Central memory CD4-positive, alpha-beta T cell (primary cell): ENCODE measurements at regions not wholly inside any gene's neighbourhood (a gene's known extent, or its start where the extent isn't known, plus 50 kb on each side); places are given as distances from the start of the nearest gene placed in this dataset.

Source experiments
- DNase-seq: peaks from one replicate; pipeline ENCODE4 v3.0.0; 2022

DNA sequence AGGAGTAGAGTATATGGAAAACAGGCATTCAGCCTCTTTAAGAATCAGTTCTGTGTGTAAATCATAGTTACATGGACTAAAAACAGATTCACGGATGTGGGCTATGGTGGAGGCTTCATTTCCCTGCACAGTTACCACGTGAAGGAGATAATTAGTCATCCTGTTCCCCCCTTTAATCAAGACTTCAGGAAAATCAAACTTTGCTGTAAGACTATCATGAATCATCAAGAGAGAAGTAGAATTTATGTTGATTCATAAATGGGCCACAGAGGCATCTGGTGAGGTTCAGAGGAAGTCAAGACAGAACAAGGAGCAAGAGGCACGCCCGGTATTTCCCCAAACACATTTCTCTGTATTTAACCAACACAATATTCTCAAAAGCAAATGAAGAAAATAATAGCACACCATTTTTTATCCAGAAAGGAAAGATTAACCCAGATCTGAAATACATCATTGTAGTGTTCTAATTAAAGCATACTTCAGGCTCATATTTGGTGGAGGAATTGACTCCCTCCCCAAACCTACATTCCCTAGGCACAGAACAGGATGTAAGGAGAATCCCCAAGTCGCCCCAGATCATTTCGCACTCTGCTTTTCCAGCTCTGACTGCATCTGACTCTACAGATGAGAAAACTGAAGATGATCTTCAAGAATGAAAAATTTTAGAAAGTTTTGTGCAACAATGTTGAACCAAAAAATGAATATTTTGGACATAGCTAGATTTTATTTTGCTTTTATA, 175.8 kb upstream of the GAS1 start:
- DNase-seq: no peak

DNA sequence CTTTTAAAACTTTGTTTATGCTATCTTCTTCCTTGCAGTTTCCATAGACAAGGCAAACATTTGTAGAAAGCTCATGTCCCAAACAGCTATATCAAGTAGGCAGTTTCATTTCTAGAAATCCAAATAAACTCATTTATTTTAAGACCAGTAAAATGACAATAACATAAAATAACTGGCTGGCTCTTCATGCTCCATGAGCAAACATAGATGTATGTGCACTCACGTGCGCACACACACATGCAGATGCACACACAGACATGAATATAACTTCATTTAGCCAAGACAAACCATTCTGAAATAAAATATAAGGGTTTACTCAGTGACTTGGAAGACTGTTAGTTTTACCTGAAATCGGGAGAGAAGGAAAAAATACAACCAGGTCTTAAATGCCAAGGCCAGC, 176.5 kb upstream of the GAS1 start:
- DNase-seq: no peak

DNA sequence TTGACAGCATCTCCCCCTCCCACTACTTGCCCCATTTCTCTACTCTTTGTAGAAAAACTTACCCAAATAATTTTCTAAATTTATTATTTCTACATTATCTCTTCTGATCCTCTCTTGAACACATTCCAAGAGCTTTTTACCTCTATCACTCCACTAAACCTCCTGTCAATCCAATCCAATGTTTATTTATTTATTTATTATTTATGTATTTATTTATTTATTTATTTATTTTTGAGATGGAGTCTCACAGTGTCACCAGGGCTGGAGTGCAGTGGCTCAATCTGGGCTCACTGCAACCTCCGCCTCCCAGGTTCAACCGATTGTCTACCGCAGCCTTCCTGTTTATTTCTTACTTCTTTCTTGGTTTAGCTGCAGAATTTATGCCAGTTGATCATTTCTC, 178.5 kb upstream of the GAS1 start:
- no peak for DNase-seq

DNA sequence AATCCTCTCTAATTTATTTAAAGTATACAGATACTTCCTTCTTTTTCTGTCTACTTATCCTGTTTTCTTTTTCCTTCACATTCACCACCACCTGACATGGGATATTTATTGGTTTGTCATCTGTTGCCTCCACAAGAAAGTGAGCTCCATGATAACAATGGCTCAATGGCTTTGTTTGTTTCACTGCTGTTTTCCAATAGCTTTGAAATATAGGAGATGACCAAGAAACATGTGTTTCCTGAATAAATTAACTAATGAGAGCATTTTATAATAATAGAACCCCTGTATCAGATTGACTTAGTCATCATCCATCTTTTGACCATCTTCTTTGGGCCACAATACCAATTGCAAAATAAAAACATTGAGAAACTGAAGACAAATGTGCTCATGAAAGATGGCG, 180.2 kb upstream of the GAS1 start:
- no peak for DNase-seq

DNA sequence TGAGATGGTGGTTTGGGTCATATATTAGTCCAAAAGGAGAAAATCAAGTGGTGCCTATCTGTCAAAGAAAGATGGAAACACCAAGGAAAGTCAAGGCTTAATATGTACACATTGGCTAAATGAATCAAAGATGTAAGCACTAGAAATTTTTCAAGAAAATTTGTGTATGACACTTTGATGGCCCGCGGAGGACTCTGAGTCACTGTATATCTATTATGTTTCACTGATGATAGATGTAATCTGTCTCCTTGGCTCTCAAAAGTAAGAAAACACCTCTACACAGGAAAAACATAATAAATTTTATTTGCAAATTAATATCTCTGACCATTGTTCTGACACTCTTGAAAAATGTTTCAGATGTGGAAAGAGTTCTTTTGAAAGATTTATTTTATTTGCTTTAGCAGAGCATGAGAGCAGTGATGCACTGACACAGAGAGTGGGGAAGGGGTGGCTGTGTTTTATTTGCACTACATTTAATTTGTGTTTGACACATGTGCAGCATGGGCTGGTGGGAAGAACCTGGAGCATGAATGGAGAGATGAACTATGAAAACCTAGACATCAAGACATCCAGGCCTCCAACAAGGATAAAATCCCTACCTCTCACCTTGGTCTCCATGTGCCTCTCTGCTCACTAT, 180.8 kb upstream of the GAS1 start:
- DNase-seq: no peak

DNA sequence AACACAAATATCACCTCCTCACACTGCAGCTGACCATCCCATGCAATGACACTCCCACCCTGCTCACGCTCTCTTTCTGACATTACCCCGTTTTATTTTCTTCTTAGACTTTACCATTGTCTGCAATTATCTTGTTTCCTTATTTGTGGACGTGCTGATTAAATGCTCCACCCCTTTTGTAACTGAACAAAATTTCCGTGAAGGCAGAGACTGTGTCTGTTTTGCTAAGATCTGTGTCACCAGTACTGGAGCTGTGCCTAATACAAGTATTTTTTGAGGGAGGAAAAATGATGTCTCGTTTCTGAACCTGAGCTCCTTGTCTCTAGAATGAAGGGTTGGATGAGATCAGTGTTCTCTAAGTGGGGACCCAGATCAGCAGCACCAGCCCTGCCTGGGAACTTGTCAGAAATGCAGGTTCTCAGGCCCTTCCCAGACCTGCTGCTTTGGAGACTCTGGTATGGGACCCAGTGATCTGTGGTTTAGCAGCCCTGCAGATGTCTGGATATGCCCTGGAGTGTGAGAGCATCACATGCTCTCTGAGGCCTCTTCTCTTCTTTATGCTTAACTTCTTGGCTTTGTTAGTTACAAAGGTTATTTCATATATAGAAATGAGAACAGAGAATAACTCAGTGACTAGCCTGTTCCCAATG, 181.7 kb upstream of the GAS1 start:
- DNase-seq: no peak

DNA sequence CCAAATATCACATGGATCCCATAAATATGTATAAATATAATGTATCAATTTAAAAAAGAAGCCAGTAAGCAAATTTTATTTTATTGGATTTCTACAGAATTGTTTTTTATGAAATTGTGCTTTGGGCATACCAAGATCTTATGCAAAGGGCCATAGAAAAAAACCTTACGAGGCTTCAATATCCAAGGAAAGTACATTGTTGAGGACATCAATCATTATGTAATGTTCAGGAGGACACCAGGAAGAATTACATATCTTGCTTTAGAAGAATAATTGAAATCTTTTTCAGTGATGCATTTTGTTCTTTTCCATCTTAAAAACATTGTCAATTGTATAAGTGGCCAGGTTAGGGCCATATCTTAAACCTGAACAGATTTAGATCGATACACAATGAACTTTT, 187.8 kb upstream of the GAS1 start:
- no peak for DNase-seq

DNA sequence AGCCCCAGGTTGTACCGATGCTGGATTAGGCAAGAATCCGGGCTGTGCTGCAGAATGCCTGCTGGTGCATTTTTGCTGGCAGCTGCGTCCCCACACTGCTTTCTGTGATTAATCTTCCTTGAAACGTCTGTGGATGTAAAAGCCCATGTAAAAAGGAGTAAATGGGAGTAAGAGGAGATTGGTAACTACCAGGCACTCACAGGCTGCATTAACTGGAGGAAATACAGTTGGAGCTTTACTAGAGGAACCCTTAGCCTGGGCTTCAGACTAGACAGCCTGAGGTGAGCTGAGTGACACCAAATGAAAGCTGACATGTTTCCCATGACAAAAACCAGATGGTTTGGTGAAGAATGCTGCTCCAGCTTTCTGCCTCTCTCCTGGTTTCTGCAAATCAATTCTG, 190.4 kb upstream of the GAS1 start:
- no peak for DNase-seq

DNA sequence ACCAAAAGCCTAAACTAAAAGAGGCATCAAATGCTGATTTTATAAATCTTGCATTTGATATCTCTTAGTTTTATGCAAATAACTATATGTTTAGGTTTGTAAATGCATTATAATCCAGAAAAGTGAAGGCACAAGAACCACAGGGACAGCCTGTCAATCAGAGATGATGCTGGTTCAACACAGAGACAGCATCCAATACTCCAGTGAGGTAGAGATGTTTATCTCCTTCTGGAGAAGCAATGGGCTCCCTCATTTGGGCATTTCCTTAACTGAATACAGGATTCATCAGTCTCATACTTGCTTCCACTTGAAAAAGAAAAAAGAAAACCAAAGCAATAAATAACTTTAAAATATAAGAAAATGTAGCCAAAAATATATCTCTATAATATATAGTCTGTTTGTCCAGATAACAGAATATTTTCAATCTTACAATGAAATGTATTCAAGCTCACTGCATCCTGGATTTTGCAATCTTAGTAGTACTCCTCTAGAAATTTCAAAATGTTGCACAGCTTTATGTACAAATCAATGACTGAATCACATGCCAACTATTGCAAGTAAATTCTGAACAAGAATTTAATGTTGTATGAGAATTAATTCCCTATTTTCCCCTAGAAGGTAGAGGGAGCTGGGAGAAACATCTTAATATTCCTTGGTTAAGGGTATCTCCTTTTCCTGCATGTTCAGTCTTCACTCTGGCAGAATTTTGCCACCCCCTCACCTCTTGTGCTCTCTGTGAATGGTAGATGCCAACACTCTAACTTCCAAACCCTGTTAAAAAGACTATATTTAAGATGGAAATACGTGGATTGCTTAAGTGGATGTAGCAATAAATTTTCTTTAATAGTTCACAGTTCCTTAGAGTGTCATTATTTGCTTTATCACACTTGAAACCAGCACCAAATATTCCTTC, 191.1 kb upstream of the GAS1 start:
- DNase-seq: no peak

DNA sequence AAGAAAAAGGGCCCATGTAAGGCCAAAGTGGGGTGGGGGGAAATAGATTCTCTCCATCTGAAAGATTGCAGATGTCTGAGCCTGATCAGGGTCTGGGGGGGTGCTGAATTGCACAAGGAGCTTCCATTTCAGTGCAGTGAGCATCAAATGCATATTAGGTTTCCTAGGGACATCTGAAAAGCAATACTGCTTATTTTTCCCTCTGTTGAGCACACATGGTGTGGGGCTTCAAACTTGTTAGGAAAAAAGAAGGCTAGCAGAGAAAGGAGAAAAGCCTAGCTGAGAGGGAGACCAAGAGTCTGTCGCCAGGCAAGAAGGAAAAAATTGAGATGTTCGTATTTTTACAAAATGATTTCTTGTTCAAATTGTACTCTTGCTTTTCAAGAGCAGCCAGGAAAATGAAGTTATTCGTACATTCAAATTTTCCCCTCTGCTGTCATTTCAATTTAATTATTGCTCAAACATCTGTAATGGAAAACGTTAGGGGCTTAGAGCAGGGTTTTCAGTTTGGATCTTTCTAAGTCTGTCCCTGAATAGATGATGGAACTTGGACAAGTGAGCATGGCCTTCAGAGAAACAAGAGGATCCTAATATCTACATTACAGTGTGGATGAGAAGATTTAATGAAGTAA, 191.9 kb upstream of the GAS1 start:
- DNase-seq: no peak

DNA sequence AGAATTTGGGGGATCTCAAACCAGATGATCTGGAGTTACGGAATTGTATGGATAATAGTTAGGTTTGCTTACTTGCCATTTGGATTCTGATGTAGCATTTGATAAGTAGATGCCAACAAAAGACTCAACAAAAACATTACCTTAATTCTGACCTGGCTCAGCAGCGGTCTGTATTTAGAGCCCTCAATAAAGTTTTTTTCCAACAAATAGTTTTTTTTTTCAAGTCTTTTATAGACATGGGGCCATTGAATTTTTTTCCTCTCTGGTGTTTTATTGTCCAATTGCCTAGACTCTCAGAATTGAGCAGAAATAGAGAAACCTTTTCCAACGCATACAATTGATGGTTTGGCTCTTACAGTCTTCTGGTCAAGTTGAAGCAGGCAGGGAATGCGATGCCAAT, 192.8 kb upstream of the GAS1 start:
- no peak for DNase-seq

DNA sequence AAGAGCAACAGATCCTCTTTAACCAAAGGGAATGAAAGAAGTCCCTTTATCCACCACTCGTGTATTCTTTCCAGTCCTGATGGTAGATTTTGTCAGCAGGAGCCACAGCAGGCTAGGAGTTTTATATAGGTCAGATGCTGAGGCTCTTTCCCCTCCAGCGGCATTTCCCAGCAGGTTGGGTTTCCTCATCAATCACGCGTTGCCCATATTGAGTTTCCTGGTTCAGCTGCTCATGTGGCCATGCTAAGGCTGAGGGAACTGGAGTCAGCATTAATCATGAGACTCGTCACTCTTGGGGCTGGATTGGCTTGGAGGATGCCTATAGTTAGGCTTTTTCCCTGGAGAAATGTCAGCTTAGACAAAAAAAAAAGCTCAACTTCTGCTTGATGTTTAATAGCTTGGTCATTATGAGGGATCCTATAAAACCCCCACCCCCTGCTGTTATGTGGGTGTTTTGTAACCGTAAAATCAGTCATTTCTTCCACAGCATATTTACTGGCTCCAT, 193.4 kb upstream of the GAS1 start:
- DNase-seq: no peak

DNA sequence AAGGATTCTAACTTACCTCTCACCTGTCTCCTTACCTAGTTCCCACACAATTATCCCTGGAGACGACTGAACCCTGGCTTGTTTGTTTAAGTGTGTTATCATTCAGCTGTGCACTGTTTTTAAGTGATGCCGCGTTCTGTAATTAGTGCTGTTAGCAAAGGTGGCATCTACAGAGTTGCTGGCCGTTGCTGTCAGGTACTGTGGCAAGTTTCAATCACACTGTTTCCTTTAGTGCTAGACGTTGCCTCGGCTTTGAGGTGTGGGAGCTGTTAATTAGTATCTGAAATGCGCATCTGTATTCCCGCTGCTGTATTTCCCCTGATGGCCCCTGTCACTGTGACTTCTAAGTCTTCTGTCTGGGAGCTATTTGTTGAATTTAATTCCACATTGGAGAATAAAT, 193.8 kb upstream of the GAS1 start:
- DNase-seq: no peak

DNA sequence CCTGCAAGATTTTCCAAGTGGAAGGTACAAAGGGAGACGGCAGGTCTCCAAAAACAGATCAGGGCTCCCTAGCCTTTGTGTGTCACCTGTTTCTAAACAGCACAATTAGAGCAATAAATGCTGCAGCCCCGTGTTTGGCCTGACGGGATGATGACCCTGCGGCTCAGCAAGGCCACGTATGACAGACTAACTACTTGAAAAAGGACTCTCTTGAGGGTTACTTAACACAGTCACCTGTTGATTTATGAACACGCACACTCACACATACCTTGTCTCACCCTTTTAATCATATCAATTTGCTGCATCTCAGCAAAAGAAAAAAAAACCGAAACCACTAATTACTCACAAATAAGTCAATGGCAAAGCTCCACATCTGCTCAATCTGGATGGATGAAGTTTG, 199.6 kb upstream of the GAS1 start:
- DNase-seq: no peak

DNA sequence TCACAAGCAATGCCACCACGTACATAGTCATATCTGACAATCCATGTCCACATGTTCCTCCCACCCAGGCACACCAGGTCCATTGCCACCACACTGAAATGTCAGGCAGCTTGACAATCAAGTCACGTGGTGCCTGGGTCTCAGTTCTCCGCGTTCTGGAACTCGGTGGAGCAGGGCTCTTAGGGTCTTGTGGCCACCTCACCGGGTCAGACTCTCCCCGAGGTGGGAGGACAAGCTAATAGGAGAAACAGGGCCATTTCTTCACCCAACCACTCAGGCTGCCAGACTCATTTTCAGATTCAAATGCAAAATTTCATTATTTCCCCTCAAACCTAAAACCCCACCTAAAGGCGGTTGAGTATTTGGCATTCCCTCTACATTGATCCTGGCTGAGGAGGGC, 200.5 kb upstream of the GAS1 start:
- DNase-seq: no peak

DNA sequence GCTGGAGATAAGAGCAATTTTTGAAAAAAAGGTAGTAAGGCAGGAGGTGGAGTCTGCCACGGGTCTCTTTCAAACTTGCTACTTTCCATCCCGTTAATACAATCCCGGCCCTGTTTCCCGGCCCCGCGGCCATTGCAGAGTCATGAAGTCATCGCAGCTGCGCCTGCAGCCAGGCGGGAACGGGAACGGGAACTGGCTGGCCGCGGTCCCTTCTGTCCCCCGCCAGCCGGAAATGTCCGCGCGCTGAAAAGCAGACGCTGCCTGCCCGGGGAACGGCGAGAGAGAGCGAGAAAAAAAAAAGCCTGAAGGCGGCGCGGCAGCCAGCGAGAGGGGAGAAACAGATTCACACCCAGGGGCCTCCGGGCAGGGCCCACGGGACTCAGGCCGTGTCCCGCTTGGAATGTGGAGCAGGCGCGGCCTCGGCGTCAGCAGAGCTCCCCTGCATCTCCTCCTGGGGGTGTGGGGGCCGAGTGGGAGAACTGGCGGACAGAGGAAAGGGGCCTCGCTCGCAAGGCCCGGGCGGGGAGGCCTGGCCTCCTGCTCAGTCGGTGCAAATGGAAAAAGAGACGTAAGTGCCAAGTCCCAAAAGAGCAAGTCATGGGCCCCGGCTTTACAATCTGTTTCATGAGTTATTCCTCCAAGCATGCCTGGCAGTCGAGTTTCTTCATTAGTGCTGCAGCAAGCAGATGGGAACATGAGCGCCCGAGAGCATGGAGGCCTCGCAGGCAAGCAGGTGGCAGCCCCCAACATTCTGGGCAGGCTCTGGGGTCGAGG, 201.2 kb upstream of the GAS1 start:
- no peak for DNase-seq

DNA sequence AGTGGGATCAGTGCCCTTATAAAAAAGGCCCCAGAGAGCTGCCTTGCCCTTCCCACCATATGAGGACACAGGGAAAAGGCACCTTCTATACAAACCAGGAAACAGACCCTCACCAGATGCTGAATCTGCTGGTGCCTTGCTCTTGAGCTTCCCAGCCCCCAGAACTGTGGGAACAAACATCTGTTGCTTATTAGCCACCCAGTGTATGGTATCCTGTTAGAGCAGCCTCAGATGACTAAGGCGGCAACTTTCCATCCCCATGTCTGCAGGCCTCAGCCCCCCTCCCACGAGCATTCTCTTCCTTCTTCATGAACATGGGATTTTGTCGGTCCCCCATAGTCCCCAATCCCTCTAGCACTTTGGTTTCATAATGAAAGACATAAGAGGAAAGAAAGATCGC, 202.5 kb upstream of the GAS1 start:
- DNase-seq: no peak

DNA sequence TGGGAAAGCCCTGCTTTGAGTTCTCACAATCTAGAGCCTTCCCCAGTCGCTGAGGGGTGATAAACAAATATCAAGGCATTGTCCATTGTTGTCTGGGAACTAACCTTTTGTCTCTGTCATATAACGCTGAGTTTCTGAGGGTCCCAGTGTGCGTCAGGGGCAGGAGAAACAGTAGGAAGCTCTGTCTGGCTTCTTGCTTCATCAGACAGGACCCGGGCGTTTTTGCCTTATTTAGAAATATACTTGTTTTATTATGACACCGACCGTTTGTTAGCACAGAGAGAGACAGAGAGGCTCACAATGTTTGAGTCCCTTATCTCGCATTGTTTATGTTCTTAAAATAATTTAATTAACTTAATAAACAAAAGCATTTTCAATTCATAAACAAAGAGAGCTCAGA, 204.9 kb upstream of the GAS1 start:
- DNase-seq: no peak

DNA sequence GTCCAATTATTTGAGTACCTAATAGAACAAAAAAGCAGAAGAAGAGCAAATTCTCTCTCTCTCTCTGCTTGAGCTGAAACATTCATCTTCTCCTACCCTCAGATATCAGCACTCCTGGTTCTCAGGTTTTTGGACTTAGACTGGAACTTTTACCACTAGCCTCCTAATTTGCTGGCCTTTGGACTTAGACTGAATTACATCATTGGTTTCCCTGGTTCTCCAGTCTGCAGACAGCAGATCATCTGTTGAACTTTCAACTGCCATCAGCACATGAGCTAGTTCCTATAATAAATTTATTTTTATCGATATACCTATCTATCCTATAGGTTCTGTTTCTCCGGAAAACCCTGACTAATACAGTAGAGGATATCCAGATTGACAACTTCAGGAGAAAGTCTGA, 208.9 kb upstream of the GAS1 start:
- DNase-seq: no peak

DNA sequence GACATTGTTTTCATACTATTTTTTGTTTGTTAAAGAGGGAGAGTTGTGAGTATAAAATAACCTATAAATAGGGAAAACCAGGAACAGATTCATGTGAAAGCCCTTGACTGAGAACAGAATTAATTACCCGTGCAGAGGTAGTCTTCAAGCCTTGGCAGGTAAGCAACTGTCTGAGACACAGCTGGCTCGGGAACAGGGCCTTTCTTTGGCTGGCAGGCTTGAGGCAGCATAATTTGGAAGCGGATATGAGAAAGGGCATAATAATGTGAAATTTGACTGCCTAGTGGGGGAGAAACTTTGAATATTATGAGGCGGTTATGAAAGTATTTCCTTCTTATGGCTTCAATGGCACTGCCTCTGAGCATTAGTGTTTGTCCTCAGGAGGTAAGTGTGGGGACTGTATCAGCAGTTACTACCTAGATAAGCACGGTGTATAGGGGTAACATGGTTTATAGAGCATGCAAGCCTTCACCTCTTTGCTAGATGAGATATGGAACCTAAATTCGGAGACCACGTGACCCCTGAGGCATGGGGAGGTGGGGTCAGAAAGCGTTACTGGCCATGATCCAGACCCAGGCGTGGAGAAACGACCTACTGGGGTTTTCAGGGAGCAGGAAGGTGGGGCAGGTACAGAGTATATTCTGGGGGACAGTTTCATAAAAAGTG, 210.2 kb upstream of the GAS1 start:
- no peak for DNase-seq

DNA sequence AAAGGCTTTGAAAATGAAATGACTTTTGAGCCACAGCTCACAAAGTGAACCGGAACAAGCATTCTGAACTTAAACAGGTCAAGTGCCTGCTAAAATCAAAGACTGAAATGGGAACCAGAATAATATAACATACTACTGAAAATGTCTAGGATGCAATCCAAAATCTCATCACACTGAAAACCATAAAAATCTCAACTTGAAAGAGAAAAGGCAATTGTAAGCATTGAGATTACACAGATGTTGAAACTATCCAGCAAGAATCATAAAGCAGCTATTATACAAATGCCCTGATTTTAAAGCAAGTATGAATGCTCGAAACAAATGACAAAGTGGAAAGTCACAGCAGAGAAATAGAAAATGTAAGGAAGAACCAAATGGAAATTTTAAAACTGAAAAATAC, 211.5 kb upstream of the GAS1 start:
- no peak for DNase-seq
